ENCODE measurements at regions not wholly inside any gene's neighbourhood (a gene's known extent, or its start where the extent isn't known, plus 50 kb on each side); places are given as distances from the start of the nearest gene placed in this dataset.

DNA sequence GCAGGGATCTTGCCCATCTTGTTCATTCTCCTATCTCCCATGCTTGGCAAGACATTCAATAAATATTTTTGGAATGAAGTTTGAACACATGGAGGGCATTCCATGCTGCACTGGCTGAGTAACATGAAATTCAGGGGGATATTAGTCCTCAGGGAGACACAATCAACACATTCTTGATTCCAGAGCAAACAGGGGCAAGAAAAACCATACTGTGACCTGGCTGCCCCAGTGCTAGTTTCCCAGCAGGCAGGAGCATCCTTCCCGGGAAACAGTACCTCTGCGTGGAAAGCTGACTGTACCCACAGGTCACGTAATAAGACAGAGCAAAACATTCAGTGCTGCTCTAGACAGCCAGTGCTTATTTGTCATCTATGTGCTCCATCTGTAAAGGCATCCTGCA is 66.3 kb upstream of the SPOCK1 start:
- H2AFZ ChIP-seq (ENCODE audit: low read length) = no peak overlapping the region

DNA sequence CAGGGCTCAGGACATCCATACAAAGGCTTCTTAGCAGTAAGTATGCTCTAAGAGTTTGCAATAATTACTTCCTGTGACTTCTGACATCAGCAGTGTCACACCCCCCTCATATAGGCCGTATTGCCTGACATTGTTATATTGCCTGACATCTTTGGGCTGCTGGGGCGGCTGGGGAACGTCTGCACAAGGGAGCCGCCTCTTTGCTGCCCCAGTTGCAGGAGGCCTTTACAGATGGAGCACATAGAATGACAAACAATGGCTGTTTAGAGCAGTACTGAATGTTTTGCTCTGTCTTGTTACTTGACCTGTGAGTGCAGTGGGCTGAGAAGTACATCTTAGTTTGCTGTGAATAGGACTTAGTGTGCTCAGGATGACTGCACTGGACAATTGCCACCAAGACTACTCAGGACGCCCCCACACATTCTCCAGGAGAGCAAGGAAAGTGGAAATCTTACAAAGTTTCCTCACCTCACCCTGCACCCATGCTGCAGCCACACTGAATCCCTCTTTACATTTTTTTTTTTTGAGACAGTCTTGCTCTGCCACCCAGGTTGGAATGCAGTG is 65.4 kb upstream of the SPOCK1 start:
- Histone ChIP-seq H3K9me2 (replicated peaks; ENCODE audit: low read depth, low read length) (no peaks in the 10 kb centered on the region), H3K4me2 (ENCODE audit: low read depth, low read length, poor library complexity, severe bottlenecking) (peak overlapping the region; percentile 75), H3K9ac (ENCODE audit: low read depth, low read length, poor library complexity, severe bottlenecking) (peak overlapping the region; percentile 55), H3F3A (ENCODE audit: low read depth) (no peaks in the 10 kb centered on the region), H3K79me2 (ENCODE audit: insufficient read depth, low read length) (no peaks in the 10 kb centered on the region), H2AFZ (ENCODE audit: low read length) (peak overlapping the region; percentile 70), H3K4me3 (ENCODE audit: low read length, poor library complexity, severe bottlenecking) (peak overlapping the region; percentile 54), H3K36me3 (ENCODE audit: insufficient read depth, low read length) (no peaks in the 10 kb centered on the region), H3K4me1 (ENCODE audit: insufficient read depth, low read length, poor library complexity, severe bottlenecking) (peaks cover 24% of the 10 kb centered on the region), H3K27me3 (ENCODE audit: insufficient read depth, low read length, poor library complexity, severe bottlenecking) (no peaks in the 10 kb centered on the region), H4K20me1 (ENCODE audit: insufficient read depth, low read length, poor library complexity, severe bottlenecking) (no peaks in the 10 kb centered on the region), H3K9me3 (ENCODE audit: insufficient read depth, low read depth, low read length) (no peaks in the 10 kb centered on the region)
- no peak for TF ChIP-seq CTCF (conservative IDR thresholded peaks at IDR 0.05; ENCODE audit: low read length)
- no peak for TF ChIP-seq EZH2phosphoT487 (IDR thresholded peaks at IDR 0.05; ENCODE audit: borderline replicate concordance)

More for the DNA sequence above, 66.3 kb upstream of the SPOCK1 start:
- Histone ChIP-seq H3K9me2 (replicated peaks; ENCODE audit: low read depth, low read length) (no peaks in the 10 kb centered on the region), H3K9ac (ENCODE audit: low read depth, low read length, poor library complexity, severe bottlenecking) (no peak overlapping the region), H3F3A (ENCODE audit: low read depth) (no peaks in the 10 kb centered on the region), H3K27me3 (ENCODE audit: insufficient read depth, low read length, poor library complexity, severe bottlenecking) (no peaks in the 10 kb centered on the region), H3K79me2 (ENCODE audit: insufficient read depth, low read length) (no peaks in the 10 kb centered on the region), H3K36me3 (ENCODE audit: insufficient read depth, low read length) (no peaks in the 10 kb centered on the region), H3K9me3 (ENCODE audit: insufficient read depth, low read depth, low read length) (no peaks in the 10 kb centered on the region), H3K4me2 (ENCODE audit: low read depth, low read length, poor library complexity, severe bottlenecking) (no peak overlapping the region), H3K4me3 (ENCODE audit: low read length, poor library complexity, severe bottlenecking) (no peak overlapping the region), H4K20me1 (ENCODE audit: insufficient read depth, low read length, poor library complexity, severe bottlenecking) (no peaks in the 10 kb centered on the region), H3K4me1 (ENCODE audit: insufficient read depth, low read length, poor library complexity, severe bottlenecking) (peaks cover 24% of the 10 kb centered on the region)
- TF ChIP-seq EZH2phosphoT487 (IDR thresholded peaks at IDR 0.05; ENCODE audit: borderline replicate concordance) = no peak
- no peak for TF ChIP-seq CTCF (conservative IDR thresholded peaks at IDR 0.05; ENCODE audit: low read length)

DNA sequence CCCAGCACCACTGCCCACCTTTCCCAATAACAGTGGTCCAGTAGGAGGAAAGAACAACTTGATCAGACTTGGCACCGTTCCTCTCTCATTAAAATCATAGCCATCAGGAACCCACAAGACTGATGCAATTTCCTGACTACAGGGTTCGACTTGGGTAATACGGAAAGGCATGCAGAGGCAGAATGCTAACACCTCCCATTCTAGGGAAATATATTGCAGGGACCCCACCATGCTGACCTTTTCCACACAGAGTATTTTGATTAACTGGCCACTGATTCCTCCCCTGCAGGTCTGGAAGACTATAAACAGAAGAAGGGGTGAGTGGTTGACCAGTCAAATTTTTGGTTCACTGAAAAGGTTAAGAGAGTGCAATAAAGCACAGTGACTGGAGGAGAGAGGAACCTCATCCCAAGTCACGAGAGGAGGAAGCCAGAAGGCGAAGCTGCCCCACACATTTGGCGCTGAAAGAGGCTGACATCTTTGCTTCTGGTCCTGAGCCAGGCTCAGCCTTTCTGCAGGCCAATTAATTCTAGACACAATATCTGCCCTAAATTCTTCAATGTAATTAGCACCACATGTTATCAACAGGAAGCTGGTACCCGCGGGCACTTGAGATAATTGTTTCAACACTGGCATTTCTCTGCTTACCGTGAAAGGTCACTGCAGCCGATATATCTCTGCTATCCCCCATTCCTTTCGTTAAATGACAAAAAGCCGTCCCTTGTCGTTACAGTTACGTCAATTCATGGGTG is 64.7 kb upstream of the SPOCK1 start:
- Histone ChIP-seq H4K20me1 (ENCODE audit: insufficient read depth, low read length, poor library complexity, severe bottlenecking) (no peaks in the 10 kb centered on the region), H3F3A (ENCODE audit: low read depth) (no peaks in the 10 kb centered on the region), H3K9me2 (replicated peaks; ENCODE audit: low read depth, low read length) (no peaks in the 10 kb centered on the region), H3K27me3 (ENCODE audit: insufficient read depth, low read length, poor library complexity, severe bottlenecking) (no peaks in the 10 kb centered on the region), H3K79me2 (ENCODE audit: insufficient read depth, low read length) (no peaks in the 10 kb centered on the region), H3K4me3 (ENCODE audit: low read length, poor library complexity, severe bottlenecking) (peak overlapping the region; percentile 54), H3K4me1 (ENCODE audit: insufficient read depth, low read length, poor library complexity, severe bottlenecking) (peaks cover 24% of the 10 kb centered on the region), H3K4me2 (ENCODE audit: low read depth, low read length, poor library complexity, severe bottlenecking) (peak overlapping the region; percentile 75), H3K9me3 (ENCODE audit: insufficient read depth, low read depth, low read length) (no peaks in the 10 kb centered on the region), H3K9ac (ENCODE audit: low read depth, low read length, poor library complexity, severe bottlenecking) (peak overlapping the region; percentile 55), H3K36me3 (ENCODE audit: insufficient read depth, low read length) (no peaks in the 10 kb centered on the region), H2AFZ (ENCODE audit: low read length) (peak overlapping the region; percentile 70)
- no peak for TF ChIP-seq CTCF (conservative IDR thresholded peaks at IDR 0.05; ENCODE audit: low read length)
- no peak for TF ChIP-seq EZH2phosphoT487 (IDR thresholded peaks at IDR 0.05; ENCODE audit: borderline replicate concordance)

Data from Loucy (cell line).